ENCODE measurements at regions not wholly inside any gene's neighbourhood (a gene's known extent, or its start where the extent isn't known, plus 50 kb on each side); places are given as distances from the start of the nearest gene placed in this dataset.
A peak's percentile ranks its signal among the peaks of the same experiment; 100 is the strongest.

- DNase-seq, result no peak
Measured at GRCh38 chr21:41048623-41049022, 119.3 kb upstream of the BACE2 start.

DNA sequence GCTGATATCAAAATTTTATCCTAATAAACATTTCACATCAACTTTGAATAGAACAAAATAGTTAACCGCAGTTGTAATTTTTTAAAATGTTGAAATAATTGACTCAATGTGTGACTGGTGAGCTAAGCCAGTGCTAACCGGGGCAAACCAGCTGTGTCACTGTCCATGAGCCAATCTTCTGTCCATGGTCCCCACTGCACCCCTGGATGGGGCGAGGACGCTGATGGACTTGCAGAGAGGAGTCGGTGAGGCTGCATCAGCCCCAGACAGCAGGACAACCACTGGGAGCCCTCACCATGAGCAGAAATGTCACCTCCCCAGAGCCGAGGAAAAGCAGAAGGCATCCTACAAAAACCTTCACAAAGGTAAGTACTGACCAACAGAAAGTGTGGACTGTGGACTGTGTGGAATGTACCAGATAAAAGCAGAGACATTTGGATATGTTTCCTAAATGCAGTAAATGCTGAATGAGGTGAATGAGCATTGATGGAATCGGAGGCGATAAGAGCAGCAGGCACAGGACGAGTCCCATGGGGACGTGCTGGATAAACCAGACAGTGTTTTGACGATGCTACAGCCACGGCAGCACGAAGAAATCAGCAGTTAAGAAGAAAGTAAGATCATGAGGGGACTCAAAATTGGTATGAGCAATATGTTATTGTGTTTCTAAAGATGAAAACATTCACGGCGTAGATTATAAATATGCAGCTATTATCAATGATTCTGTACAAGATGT, 115.0 kb upstream of the BACE2 start:
- no peak for DNase-seq

DNA sequence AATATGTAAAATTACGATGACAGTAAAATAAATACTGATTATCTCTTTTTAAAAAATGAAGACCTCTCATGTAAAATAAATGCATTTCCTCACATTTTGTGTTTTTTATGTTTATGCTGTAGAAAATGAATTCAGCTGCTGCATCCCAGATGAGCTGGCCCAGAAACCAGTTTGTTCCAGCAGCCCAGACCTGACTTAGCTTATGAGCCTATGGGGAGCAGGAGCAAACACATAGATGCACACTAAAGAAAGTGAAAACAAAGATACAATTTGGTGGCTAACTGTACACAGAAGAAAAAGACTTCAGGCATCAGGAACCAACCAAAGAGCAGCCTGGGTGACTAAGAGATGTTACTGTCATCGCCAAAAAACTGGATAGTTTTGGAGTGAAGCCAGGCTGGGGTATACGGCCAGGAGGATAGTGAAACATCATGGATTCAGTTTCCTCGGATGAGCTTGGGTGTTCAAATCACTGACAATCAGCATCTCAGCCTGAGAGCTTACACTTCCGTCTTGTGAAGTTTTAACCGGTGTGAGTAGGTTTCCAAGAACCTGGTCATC, 113.9 kb upstream of the BACE2 start:
- peak; percentile 5 for DNase-seq

GRCh38 chr21:41055266-41055665, 112.7 kb upstream of the BACE2 start:
- DNase-seq, result no peak

- peak; percentile 1 for DNase-seq
Measured at GRCh38 chr21:41059871-41060270, 108.1 kb upstream of the BACE2 start.

DNA sequence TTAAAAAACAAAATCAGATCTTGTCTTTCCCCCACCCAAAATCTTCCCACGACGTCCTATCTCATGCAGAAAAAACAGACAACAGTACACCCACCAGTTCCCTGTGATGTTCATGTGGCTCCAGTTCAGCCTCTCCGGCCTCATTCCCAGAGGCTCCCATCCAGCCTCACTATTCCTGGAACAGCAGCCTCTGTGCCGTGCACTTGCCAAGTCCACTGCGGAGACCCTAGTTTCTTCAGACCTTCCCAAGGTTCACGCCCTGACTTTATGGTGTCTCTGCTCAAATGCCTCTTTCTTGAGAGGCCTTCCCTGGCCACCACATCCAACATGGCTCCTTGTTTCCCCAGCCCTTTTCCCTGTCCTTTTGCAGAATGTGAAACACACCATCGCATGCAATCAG, 106.3 kb upstream of the BACE2 start:
- DNase-seq, result no peak

DNA sequence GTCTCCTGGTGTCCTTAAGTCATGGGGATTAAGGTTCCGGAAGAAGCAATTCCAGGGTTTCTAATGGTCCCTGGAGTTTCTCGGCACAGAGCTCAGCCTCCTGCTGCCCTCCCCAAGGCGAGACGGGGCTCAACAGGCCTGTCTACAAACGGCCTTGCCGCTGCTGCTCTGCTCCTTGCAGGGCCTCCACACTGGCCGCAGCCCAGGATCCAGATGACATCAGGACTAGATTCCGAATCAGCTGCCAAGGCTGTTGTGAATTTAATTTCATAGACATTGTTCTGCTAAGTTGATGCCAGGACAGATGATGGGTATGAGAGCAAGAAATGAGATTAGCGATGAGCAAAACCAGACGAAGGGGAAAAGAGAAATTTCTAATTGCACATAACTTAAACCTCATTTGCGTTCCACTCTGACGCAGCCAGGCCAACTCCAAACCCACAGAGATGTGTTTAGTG, 103.6 kb upstream of the BACE2 start:
- no peak for DNase-seq

DNA sequence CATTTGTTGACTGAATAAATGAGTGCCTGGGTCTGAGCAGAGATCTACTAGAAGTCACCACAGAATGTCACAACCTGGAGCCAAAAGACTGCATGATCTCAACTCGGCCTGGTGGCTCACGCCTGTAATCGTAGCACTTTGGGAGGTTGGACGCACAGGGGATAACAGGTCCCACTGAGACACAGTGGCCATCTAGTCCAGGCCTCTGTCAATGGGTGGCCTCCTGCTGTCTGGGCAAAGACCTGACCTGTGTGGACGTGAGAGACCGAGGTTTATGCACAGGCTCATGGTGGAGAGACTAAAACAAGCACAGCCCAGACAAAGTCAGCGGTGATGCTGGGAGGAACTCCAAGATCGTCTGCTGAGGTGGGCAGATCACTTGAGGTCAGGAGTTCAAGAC, 103.0 kb upstream of the BACE2 start:
- no peak for DNase-seq

DNA sequence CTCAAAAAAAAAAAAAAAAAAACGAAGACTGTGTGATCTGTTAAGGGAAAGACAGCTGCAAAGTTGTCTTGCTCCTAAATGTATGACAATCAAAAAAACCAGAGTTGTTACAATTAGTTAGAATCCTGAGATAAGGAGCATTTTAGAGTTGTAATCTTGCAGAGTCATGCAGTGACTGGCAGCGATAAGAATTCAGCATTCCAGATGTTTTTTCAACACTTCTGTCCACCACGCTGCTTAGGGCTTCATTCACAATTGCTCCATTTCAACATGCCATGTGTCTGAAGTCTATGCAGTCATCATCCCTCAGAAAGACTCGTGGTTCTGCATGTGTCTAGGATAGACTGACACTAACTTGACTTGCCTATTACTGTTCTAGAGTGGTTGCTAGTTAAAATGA, 102.4 kb upstream of the BACE2 start:
- peak; percentile 3 for DNase-seq

DNA sequence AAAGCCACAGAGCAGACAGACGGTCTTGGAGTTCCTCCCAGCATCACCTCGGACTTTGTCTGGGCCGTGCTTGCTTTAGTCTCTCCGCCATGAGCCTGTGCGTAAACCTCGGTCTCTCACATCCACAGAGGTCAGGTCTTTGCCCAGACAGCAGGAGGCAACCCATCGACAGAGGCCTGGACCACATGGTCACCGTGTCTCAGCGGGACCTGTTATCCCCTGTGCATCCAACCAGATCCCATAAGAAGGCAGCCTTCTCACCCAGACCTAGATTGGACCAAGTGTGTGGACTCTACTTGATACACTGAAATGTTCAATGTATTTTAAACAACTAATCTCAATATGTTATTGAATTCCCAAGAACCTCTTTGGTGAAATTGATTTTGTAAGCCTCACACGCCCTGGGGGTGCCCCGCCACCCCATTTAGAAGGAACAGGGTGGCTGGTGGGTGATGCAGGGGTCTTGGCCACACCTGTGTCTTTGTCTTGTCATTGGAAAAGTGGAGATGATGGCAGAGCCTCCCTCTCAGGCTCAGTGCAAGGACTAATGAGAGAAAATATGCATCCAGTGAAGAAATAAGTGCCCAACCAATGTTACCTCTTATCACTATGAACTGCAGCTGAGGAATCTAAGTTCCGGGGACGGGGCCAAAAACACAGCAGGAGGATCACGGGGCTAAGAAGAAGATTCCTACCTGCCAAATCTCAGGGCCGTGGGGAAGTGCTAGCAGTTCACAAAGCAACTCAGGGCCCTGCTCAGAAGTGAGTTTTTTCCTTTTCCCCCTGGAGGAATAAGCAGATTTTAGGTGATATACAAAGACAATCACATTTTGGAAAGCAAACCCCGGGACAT, 101.6 kb upstream of the BACE2 start:
- no peak for DNase-seq

DNA sequence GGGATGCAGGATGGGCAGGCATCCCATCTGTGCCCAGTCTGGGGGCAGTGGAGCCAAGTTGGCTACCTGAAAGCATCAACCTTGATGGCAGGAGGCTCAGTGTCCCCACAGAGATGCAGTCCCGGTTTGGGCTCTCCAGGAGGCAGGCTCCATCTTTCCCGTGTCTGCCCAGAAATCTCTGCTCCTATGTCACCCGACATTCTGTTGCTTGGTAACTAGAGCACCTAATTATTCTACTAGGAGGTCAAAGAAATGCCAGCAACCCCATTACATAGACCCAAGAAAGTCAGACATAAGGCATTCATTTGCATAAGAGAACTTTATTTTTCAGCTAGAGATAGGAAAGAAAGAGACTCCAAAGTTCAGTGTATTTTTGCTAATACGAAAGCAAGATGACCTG, 100.3 kb upstream of the BACE2 start:
- no peak for DNase-seq

DNA sequence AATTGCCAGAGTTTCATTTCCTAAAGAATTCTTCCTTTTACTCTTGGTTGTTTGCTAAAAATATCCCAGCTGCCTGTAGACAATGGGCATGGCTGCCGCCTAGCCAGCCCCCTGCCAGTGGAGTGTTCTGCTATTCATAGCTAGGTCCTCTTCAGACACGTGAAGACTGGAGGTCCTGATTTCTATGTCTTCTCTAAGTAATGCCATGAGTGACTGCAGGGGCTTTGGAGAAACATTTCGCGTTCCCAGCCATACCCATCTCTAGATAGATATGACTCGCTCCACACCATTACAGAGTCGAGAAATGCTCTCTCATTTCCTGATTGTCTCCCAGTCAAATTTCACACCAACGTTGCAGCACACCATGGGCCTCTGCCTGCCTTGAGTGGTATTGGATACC, 99.5 kb upstream of the BACE2 start:
- peak; percentile 8 for DNase-seq

DNA sequence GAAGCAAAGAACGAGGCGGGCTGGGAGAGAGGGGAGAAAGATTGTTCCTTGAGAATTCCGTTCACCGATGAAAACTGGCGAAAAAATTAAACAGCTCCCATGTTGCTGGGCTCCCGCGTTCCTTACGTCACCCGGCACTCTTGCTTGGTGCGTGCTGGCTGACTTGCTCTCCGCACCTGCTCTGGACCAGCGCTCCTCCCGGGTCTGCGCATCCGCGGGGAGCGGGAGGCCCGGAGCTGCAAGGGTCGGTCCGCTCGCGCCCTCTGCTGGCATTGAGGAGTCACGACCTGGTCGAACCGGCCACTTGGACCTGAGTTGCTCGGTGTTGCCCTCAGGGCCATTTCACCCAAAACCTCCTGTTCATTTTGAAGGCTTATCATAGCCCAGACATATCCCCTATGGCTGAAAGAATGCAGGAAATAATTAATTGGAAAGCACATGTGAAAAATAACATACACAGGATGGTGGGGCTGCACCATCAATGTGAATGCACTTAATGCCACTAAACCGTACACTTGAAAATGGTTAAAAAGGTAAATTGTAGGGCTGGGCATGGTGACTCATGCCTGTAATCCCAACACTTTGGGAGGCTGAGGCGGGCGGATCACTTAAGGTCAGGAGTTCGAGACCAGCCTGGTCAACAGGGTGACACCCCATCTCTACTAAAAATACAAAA, 98.9 kb upstream of the BACE2 start:
- DNase-seq, result peak; percentile 60

GRCh38 chr21:41070284-41070683, 97.7 kb upstream of the BACE2 start:
- DNase-seq, result no peak

DNA sequence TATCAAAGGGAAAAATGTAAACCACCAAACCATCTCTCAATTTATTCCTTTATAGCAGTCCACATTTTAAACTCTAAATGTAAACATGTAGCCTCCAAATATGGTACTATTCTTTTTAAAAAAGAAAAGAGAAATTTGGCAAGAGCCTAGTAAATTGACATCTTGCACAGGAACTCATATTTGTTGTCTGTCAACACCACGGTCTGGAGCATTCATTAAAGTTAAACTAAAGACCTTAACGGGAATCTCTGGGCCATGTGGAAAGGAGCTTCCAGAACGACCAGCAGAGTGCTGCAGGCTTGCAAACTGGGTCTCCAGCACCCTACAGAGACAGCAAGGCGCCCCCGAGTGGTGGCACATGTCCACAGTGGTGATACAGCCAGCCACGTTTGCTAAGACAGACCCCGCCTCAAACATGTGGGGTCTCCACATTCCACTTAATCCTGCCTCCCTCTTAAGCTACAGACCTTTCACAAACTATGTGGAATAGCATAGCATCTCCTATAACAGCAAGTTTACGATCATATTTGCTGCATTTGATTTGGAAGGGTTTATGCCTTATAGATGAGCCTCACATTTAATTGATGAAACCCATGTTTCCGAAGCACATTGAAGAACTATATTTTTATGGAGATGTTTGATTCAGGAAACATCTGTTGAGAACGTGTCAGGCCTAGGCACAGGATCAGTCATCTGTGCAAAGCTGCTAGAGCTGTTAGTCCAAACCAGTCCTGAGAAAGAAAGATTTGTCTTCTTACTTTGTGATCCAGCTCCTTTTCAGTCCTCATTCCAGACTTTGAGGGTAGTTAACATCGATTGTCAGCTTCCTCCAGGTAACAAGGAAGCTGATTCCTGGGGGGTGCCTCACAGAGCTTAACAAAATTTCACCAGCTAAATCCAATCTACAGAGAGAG, 96.4 kb upstream of the BACE2 start:
- DNase-seq, result no peak

GRCh38 chr21:41073558-41073957, 94.4 kb upstream of the BACE2 start:
- no peak for DNase-seq

DNA sequence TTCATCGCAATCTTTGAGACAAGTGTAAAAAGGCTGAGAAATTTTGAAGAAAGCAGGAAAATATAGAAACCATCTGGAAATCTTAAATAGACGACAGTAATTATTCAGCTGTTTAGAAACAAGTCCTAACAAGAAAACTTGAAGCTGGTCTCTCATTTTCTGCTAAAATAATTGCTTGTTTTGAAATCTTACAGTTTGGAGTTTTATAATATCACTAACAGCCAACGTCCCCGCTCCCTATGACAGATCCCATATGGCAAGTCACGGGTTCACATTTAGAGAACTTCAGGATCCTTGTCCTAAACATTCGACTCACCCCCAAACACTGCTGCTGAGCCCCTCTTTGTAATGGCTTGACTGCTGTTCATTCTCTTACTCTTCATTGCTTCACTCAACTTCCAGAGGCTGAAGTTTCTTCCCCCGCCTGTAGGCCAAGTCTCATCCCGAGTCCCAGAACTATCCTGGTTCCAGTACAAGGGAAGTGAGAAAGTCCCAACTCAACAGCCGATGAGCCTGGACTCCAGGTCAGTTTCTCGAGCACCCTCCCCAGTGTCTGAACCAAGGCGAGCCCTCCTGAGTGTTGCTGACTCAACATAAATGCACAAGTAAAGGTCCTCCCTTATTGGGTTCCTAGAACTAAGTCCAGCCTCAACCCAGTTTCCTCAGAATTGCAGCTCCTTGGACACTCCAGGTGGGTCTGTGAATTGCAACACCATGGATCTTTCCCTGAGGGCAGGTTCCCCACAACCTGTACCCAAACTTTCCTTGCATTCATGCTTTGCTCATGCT, 93.4 kb upstream of the BACE2 start:
- no peak for DNase-seq

GRCh38 chr21:41075656-41076055, 92.3 kb upstream of the BACE2 start:
- DNase-seq, result no peak

DNA sequence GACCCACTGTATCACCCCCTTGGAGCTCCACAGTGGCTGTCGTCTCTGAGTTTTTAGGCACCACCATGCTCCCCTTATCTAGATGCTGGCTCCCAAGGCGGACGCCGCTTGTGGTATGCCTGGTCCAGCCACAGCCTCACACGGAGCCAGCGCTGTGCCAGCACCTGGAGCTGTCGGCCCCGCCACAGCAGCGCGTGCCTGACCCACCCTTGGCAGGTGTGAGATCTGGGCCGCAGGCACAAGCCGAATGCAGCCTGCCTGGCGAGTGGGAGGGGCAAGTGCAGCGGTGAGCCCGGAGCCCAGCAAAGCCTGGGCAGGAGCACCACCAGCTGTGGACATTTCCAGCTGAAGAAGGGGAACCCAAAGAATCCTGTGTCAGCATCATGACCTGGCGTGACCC, 91.9 kb upstream of the BACE2 start:
- no peak for DNase-seq

GRCh38 chr21:41079159-41079558, 88.8 kb upstream of the BACE2 start:
- DNase-seq, result no peak

- DNase-seq, result no peak
Measured at GRCh38 chr21:41080485-41081121, 87.4 kb upstream of the BACE2 start.
